GM21576 (cell line): ENCODE measurements at regions not wholly inside any gene's neighbourhood (a gene's known extent, or its start where the extent isn't known, plus 50 kb on each side); places are given as distances from the start of the nearest gene placed in this dataset.
"Not testable (repeated sequence)": the region's sequence is repeated elsewhere in the genome, so short reads cannot be mapped to it uniquely, and the experiment has no call there.

Source experiments
- ATAC-seq: cut with Tn5 transposase; IDR thresholded peaks from one replicate; pipeline ENCODE4 v1.9.1; 2021; ENCODE audit warnings: mild to moderate bottlenecking, moderate library complexity; ENCODE audit not compliant: unreplicated experiment

DNA sequence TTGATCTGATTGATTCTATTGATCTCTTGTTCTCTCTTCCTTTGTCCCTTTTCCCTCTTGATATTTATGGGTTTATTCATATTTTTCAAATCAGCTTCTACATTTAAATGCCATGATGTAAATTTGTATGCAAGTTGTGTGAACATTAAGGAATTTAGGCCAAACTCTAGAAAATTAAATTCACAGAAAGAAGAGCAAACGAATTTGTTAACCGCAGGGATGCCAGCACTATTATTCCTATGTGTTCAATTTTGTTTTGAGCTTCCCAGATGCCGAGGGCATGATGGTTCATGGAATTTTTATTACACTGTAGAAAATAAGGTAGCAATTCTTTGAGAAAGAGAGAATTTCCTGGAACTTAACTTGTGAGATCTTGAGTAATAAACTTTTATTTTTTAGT lies 220.9 kb downstream of the BUB3 start:
- ATAC-seq = no peak

DNA sequence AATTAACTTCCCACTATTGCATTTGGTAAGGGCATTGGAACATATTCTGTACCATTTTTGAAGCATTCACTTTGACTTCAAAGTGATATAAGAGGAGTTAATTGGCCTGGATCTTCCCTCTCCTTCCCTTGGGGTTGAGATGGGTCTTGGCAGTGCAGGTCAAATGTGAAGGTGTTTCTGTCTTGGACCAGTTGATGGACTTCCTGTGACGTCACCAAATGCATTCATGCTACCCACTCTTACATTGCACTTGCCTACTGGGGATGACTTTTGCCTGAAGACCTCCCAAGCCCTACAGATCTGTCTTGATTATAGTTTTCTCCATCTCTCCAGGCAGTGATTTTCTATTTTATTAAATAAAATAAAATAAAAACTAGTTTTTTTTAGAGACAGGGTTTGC lies 221.5 kb downstream of the BUB3 start:
- no peak for ATAC-seq

DNA sequence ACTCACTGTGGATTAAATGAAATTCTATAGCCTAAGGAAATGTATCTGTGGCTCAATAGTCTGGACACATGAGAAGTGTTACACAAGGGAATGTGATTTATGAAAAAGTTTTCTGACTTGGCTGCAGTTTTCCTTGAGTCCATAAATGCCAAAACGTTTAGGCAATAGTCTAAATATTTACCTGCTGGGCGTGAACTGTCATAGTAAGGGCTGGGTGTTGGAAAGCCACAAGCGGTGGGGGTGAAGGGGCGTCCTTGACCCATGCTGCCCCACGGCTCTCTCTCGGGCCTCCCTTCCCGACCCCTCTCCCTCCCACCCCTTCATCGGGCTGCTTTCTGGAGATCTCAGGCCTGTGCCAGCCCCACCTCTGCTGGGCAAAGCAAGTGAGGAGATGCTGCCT lies 223.7 kb downstream of the BUB3 start:
- ATAC-seq = no peak

DNA sequence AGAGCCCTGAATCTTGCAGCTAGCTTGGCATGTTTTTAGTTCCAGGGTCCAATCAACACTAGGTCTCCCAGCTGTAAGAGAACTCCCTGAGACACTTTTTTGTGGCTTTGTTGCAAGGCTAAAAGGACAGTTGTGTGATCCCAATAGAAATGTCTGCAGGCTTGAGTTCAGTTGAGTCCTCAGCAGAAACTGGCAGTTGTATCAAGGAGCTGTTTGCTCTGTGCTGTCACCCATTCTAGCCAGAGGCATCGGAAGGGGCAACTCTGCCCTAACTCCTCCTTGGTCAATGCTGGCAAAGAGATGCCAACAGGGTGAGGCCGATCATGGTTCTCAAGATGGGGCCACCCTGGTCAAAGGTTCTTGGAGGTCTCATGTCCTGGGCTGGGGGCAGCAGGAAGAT lies 224.1 kb downstream of the BUB3 start:
- no peak for ATAC-seq

DNA sequence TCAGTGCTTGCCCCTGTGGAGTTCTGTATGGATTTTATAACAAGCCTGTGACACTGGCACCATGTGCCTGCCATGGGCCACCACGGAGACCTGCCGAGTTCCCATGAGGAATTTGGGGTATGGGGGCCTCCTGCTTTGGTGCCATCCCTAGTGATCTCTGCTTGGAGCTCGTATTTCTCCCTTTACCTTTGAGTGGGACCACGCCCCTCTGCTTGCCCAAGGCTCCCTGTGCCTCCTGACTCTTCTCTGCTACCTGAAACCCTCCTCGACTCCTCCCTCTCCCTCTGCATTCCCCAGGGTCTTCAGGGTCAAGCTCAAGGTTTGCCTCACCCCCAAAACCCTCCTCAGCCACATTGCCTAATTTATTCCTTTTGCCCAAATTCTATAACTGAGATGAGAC lies 225.0 kb downstream of the BUB3 start:
- ATAC-seq = no peak

DNA sequence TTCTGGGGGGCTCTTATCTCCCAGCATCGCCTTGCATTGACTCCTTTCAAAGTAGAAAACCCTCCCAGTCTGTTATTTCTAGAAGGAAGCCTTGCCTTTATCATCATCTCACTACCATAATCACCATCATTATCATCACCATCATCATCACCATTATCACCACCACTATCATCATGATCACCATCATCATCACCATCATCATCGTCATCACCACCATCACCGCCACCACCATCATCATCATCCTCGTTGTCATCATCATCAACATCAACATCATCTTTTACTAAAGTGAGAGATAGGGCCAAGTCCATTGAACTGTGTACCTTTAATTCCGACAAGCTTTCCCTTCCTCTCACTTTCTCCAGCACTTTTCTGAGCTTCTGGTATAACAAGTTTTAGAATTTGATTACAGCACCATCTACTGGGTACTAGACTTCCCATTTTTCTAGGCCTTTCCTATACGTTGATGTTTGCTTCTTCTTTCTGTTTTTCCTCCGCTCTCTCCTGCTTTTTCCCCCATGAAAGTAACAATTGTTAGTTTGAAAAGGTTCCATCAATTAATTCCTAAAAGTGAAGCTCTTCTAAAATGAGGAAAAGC lies 226.4 kb downstream of the BUB3 start:
- no peak for ATAC-seq

DNA sequence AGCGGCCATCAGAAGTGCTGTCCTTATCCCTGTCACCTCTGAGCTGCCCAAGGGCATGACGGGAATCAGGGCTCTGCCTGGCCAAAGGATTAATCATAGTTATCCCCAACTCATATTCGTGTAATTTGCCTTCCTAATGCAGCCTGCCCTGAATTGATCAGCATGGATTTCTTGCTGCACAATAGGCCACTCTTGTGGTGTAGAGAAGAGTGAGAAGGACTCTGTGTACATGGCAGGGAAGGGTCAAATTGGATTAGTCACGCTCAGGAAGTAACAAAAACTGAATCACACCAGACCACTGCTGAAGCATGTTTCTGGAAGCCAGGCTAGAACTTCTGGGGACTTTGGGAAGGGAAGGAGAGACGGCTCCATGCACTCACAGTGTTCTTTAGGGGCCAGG lies 227.0 kb downstream of the BUB3 start:
- ATAC-seq = no peak

DNA sequence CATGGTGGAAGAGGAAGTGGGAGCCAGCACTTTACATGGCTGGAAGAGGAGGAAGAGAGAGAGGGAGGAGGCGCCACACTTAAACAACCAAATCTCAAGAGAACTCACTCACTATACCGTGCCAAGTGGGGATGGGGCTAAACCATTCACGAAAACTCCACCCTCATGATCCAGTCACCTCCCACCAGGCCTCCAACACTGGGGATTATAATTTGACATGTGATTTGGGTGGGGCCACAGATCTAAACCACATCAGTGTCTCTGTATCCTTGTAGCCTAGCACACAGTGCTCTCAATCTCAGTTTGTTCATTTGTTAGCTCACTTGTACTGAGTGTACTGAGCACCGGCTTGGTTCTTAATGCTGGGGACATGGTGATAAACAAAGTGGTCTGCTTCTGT lies 228.3 kb downstream of the BUB3 start:
- ATAC-seq = no peak

DNA sequence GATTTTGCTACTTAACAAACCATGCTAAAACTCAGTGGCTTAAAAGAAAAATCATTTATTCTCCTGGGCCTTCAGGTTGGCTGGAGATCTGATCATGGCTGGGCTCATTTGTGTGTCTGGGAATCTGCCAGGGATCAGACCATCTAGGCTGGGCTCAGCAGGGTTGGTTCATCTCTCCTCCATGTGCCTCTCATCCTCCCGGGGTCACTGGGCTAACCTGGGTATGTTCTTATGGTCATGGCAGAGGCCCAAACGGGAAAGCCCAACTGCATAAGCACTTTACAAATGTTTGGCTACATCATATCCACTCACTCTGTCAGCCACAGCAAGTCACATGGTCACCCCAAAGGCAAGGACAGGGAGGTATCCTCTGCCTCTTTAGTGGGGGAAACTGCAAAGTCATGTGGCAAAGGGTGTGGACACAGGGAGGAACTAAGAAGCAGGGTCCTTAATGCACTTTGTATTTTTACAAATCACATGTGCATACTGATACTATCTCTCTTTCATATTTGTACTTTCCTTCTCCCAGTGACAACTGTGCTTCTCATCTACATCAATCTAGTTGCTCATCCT lies 231.4 kb downstream of the BUB3 start:
- no peak for ATAC-seq

DNA sequence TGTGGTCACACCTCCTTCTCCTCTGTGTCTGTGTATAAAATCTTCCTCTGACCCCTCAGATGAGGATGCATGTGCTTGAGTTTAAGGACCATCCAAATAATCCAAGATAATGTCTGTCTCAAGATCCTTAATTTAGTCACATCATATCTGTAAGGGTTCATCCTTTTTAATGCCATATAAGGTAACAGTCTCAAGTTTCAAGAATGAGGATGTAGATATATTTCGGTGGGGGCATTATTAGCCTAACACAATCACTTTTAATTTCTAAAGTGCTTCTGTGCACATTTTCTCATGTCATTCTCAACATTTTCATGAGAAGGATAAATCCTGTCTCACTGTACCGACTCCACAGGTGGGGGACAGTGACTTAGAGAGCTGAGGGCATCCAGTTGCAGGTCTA lies 235.3 kb downstream of the BUB3 start:
- no peak for ATAC-seq

DNA sequence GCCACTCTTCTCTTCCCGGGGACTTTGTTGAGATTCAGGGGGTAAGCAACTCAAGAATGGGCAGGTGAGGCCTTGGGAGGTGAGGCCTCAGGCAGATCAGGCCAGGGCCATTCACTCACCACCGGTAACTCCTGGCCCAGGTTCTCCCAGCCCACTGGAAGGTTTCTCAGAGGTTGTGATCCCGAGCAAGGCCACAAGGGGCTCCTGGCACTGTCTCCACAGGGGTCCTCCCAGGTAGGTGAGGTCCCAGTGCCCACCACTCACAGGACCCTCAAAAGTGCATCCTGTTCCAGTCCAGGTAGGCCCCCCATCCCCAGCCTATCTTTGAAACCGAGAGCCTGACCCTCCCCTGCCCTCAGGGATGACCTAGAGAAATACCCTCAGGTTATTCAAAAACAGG lies 236.1 kb downstream of the BUB3 start:
- no peak for ATAC-seq

DNA sequence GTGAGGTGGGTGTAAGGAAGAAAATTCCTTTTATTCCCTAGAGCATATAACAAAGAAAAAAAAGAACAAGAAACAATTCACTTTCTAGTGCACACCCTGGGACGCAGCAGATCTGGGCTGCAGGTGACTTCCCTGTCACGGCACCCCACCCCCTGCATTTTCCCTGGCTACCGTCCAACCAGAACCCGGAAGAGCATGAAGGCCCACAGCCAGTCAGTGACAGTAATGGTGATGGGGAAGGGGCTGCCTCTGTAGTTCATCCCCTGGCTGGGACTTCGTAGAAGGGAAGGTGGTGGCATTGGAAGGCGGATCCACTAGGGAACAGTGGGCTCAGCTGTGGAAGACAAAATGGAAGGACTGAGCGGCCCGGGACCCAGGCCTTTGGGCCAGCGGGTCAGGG lies 236.7 kb downstream of the BUB3 start:
- ATAC-seq = no peak

DNA sequence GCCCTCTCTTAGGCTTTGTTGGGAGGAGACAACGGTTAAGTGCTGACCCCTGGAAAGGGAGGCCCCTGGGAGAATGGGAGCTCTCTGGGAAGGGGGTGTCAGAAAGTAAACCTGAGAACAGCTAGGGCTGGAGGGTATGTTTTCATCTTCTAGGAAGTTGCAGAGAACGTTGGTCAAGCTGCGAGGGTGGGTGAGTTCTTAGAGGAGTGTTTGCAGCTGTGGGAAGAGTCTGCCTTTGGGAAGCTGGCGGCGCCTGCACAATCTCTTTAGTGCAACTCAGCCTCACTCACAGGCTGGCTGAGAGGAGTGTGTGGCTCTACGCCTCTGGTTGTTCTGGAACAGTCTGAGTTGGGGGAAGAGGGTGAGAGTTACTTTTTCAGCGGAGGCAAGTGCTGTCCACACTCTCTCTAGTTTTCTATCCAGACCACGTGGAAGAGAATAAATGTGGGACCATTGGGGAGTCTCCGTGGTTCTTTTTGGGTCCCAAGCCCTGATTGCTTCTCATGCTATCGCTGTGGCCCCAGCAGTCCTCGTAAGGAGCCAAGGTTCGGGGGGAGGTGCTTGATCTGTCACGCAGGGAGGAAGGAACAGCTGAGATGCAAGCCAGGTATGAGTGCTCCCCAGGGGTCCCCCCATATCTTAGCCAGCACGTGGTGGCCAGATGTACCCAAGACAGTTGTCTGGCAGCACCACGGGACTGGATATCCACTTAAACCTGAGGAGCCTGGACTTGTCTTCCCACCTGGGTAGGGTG lies 237.2 kb downstream of the BUB3 start:
- ATAC-seq = peak; percentile 18

DNA sequence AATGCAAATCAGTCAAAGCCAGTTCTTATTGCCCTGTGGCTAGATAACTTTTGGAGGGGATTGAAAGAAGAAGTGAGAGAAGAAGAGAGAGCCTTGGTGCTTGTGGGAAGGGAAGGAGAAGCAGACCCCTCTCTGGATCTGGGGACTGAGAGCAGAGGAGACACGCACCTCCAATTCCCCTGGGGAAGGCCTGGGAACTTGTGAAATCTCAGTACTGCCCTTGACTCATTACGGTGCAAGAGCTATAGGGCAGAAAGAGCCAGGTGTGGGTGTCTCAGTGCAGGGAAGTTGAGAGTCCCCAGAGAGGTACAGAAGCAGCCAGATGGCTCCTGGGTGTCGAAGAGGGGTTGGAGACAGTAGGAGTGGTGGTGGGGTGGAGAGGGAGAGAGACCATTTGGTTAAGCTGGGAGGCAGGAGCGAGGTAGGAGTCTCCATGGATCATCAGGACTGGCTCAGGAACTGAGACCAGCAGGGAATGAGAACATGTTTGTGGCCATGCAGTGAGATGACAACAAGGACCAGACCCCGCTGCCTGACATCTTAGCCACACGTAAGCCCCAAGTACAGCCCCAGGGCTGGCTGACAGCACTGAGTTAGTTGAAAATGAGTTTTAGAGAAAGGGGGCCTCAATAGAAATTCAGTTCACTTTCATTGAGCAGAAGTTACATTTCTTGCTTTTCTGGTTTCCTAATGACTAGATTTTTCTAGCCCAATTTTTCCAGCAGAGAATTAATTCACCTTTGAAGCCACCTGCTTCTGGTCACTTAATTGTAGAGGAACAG lies 238.2 kb downstream of the BUB3 start:
- ATAC-seq = peak; percentile 87

DNA sequence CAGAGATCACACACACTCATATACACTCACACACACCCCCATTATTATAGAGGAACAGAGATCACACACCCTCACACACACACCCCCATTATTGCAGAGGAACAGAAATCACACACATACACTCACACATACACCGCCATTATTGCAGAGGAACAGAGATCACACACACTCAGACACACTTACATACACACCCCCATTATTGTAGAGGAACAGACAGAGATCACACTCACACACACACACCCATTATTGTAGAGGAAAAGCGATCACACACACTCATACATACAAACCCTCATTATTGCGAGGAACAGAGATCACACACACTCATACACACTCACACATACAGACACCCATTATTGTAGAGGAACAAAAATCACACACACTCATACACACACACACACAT lies 239.0 kb downstream of the BUB3 start:
- ATAC-seq = no peak

DNA sequence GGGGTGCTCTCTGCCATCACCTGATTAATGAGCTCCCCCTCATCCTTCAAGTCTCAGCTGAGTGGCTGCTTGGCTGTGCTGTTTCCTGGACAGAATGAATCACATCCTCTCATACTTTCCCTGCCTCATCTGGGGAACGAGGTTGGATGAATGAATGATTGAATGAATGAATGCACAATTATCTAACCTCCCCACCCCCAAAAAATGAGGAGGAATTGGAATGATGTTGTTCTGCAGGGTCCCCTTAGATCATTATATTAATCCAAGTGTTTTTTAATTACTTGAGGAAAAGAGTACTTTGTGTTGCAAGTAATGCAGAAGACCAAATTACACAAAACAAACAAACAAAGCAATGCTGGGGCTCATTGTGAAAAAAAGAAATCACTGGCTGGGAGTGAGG lies 240.2 kb downstream of the BUB3 start:
- ATAC-seq = no peak

DNA sequence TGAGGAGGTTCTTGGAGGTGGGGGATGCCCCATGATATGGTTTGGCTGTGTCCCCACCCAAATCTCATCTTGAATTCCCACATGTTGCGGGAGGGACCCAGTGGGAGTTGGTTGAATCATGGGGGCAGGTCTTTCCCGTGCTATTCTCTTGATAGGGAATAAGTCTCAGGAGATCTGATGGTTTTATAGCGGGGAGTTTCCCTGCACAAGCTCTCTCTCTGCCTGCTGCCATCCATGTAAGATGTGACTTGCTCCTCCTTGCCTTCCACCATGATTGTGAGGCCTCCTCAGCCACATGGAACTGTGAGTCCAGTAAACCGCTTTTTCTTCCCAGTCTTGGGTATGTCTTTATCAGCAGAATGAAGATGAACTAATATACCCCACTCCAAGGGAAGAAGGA lies 241.0 kb downstream of the BUB3 start:
- not testable (repeated sequence) for ATAC-seq

DNA sequence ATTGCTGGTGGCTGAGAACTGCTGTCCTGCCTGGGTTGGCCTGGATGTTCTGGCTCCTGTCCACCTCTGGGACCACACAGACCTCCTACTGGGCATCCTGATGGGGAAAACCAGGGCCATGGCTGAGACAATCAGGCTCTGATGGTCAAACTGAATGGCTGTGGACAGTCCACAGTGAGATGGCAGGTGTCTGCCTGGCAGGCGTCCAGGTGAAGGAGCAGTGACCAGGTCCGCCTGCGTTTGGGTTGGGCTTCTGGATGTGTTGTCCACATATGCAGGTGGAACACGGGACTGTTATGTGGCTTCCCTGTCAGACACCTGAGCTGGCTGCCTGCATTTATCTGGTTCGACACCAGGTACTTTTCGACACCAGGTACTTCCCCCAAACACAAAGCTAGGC lies 241.7 kb downstream of the BUB3 start:
- no peak for ATAC-seq

DNA sequence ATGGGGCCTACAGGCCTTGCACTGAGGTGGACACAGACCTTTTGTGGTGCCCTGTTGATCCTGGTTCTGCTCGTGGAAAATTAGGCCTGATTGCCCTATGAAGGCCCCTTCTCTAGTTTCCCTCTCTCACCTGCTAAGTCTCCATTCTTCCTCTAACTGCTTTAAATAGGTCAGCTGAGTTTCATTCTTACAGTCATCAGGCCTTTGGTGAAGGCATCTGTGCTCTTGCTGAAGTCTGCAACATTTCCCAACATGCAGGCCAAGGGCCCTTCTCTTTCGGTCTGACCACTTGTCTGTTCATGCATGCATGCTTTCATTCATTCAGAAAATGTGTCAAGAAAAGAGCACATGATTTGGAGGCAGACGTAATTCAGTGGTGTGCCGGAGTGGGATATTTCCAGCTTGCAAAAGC lies 244.0 kb downstream of the BUB3 start:
- peak; percentile 68 for ATAC-seq

DNA sequence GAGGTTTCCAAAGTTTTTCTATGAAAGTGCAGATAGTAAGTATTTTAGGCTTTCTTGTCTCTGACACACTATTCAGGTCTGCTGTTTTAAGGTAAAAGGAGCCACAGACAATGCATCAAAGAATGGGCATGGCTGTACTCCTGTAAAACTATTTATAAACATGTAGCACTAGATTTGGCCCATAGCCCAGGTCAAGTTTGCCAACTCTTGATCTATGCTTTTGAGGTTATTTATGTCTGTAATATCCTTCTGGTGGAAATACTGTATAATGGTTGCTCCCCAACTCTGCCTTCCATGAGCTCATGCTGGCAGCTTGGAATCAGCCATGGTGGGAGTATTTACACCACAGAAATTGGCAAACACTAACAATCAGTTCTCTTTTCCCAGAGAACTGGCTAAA lies 244.6 kb downstream of the BUB3 start:
- ATAC-seq = no peak

DNA sequence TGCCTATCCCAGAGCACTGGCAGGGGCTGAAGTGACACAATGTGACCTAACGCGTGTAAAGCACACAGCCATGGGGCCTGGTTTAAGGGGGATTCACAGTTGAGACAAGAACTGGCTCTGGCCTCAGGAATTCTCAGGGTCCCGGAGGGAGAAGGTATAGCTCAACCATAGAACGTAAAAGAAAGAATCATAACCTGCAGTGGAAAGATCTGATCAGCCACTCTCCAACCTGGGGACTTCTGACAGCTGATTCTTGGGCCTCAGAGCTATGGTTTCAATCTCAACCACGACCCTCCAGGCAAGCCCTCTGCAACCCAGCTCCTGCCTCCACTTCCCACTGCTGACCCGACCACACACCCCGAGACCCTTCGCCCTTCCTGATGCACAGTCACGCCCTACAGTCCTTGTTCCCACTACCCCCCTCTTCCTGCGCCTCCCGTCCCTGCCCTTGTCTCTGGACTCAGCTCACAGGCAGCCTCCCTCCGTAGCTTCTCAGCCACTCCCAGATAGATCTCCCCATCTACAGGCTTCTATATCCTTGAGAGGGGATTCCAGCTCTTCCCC lies 245.2 kb downstream of the BUB3 start:
- ATAC-seq = no peak

DNA sequence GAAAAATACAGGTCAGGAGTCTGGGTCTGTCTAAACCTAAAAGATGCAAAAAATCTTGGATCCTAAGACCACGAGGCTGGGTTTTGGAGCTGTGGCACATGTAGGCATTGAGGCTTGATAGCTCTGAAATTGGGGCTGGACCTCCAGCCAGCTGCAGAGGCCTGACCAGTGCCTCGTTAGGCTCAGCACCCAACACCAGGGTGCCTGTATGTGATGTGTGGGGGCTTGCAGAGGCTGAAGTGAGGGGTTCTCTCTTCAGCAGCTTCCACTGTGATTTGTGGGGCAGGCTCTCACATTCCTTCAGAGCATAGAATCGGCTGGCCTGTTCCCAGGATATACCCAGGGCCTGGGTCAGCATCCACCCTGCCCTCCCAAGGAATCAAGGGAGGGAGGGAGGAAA lies 247.8 kb downstream of the BUB3 start:
- ATAC-seq = no peak
